ENCODE measurements at regions not wholly inside any gene's neighbourhood (a gene's known extent, or its start where the extent isn't known, plus 50 kb on each side); places are given as distances from the start of the nearest gene placed in this dataset.

DNA sequence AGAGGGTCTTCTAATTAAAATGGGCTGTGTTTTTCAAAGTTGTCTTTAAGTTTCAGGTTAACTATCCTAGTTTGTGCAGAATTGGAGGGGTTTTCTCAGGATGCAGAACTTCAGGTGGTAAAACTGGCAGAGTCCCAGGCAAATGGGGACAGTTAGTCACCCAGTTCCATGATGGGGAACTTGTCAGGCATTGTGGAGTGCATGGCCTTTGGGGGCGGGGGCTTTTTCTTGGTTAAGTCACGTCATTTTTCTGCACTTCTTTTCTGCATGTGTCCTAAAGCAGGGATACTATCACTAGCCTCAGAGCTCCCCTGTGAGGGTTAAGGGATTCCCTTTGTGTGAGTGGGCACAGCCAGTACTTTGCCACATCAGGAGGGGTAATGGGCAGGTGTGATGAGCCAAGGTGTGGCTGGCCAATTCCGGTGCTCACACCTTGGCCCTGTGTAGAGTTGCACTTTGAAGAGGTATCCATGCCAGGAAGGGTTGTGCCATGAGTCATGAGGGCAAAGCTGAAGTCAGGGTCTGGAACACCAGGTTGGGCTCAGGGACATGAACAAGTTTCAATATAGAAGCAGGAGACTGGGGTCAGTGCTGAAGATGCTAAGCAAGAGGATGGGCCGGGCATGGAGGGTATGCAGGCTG is 126.0 kb upstream of the RREB1 start (continued):
- TF ChIP-seq NR0B1 (IDR thresholded peaks at IDR 0.05; ENCODE audit: partially characterized antibody) = no peak
- no peak for TF ChIP-seq MAFF (IDR thresholded peaks at IDR 0.05; ENCODE audit: low read length)
- TF ChIP-seq, protein P1, sequence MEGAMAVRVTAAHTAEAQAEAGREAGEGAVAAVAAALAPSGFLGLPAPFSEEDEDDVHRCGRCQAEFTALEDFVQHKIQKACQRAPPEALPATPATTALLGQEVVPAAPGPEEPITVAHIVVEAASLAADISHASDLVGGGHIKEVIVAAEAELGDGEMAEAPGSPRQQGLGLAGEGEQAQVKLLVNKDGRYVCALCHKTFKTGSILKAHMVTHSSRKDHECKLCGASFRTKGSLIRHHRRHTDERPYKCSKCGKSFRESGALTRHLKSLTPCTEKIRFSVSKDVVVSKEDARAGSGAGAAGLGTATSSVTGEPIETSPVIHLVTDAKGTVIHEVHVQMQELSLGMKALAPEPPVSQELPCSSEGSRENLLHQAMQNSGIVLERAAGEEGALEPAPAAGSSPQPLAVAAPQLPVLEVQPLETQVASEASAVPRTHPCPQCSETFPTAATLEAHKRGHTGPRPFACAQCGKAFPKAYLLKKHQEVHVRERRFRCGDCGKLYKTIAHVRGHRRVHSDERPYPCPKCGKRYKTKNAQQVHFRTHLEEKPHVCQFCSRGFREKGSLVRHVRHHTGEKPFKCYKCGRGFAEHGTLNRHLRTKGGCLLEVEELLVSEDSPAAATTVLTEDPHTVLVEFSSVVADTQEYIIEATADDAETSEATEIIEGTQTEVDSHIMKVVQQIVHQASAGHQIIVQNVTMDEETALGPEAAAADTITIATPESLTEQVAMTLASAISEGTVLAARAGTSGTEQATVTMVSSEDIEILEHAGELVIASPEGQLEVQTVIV (CRISPR knock-in tag; IDR thresholded peaks at IDR 0.05; ENCODE audit: borderline replicate concordance) = no peak
- TF ChIP-seq GTF2A2 (tag; IDR thresholded peaks at IDR 0.05) = no peak
- no peak for TF ChIP-seq ZNF347 (CRISPR knock-in tag; IDR thresholded peaks at IDR 0.05; ENCODE audit: low read depth)
- TF ChIP-seq TRIM28 (IDR thresholded peaks at IDR 0.05) = no peak
- TF ChIP-seq, protein P2, sequence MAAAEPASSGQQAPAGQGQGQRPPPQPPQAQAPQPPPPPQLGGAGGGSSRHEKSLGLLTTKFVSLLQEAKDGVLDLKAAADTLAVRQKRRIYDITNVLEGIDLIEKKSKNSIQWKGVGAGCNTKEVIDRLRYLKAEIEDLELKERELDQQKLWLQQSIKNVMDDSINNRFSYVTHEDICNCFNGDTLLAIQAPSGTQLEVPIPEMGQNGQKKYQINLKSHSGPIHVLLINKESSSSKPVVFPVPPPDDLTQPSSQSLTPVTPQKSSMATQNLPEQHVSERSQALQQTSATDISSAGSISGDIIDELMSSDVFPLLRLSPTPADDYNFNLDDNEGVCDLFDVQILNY (CRISPR knock-in tag; IDR thresholded peaks at IDR 0.05) = no peak
- TF ChIP-seq, protein P3, sequence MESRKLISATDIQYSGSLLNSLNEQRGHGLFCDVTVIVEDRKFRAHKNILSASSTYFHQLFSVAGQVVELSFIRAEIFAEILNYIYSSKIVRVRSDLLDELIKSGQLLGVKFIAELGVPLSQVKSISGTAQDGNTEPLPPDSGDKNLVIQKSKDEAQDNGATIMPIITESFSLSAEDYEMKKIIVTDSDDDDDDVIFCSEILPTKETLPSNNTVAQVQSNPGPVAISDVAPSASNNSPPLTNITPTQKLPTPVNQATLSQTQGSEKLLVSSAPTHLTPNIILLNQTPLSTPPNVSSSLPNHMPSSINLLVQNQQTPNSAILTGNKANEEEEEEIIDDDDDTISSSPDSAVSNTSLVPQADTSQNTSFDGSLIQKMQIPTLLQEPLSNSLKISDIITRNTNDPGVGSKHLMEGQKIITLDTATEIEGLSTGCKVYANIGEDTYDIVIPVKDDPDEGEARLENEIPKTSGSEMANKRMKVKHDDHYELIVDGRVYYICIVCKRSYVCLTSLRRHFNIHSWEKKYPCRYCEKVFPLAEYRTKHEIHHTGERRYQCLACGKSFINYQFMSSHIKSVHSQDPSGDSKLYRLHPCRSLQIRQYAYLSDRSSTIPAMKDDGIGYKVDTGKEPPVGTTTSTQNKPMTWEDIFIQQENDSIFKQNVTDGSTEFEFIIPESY (CRISPR knock-in tag; IDR thresholded peaks at IDR 0.05) = no peak
- no peak for TF ChIP-seq TAF9B (IDR thresholded peaks at IDR 0.05; ENCODE audit: partially characterized antibody)
- TF ChIP-seq GTF2E2 (tag; IDR thresholded peaks at IDR 0.05) = no peak

All from K562 (cell line).